Thymus (tissue), 11 donors: ENCODE measurements at regions not wholly inside any gene's neighbourhood (a gene's known extent, or its start where the extent isn't known, plus 50 kb on each side); places are given as distances from the start of the nearest gene placed in this dataset.

Experiments used
- DNase-seq, 9 donors: peaks; one replicate each; pipeline ENCODE4 v3.0.0-alpha.2; 2013; ENCODE audit warnings: low spot score in 9 of 9, low read depth in 6 of 9, missing footprints in 1 of 9
- H3K27ac ChIP-seq, 2 donors: one replicate each; pipeline ENCODE4 v1.5.1; 2013; ENCODE audit warnings: control low read depth in 1 of 2, low read depth in 1 of 2, low read length in 1 of 2, mild to moderate bottlenecking in 1 of 2, moderate library complexity in 1 of 2
- H3K27me3 ChIP-seq, 2 donors: one replicate each; pipeline ENCODE4 v1.5.1; 2013; ENCODE audit warnings: low read length in 1 of 2; ENCODE audit not compliant: control insufficient read depth in 2 of 2, insufficient read depth in 1 of 2
- H3K36me3 ChIP-seq, 2 donors: one replicate each; pipeline ENCODE4 v1.5.1; 2013; ENCODE audit warnings: low read length in 1 of 2, mild to moderate bottlenecking in 1 of 2, moderate library complexity in 1 of 2; ENCODE audit not compliant: control insufficient read depth in 2 of 2, insufficient read depth in 2 of 2
- H3K4me1 ChIP-seq, 2 donors: one replicate each; pipeline ENCODE4 v1.5.1; 2013; ENCODE audit warnings: low read length in 2 of 2; ENCODE audit not compliant: control insufficient read depth in 2 of 2, insufficient read depth in 2 of 2
- H3K4me3 ChIP-seq, 2 donors: one replicate each; pipeline ENCODE4 v1.5.1; 2013; ENCODE audit warnings: low read length in 2 of 2, control low read depth in 1 of 2, mild to moderate bottlenecking in 1 of 2
- H3K9me3 ChIP-seq, 2 donors: one replicate each; pipeline ENCODE4 v1.5.1; 2013; ENCODE audit warnings: low read length in 1 of 2, mild to moderate bottlenecking in 1 of 2; ENCODE audit not compliant: control insufficient read depth in 2 of 2, insufficient read depth in 1 of 2
- WGBS: extraction: QIAGEN DNeasy Blood & Tissue Kit; methylation state at CpG from one replicate; pipeline ENCODE4 v1.1.7; 2013; 5-methylcytosine and 5-hydroxymethylcytosine counted together
- donor health status: healthy.

- Histone ChIP-seq H3K4me3 (no peak overlapping the region), H3K27me3 (no peaks in the 10 kb centered on the region), H3K36me3 (no peaks in the 10 kb centered on the region), H3K4me1 (no peaks in the 10 kb centered on the region), H3K9me3 (no peaks in the 10 kb centered on the region), H3K27ac (no peak overlapping the region)
- DNase-seq, result no peak
- WGBS, result 86% methylated on average over 2 of the region's 2 CpGs
Observed at GRCh38 chr3:95354489-95354888, 1291.6 kb downstream of the NSUN3 start.

DNA sequence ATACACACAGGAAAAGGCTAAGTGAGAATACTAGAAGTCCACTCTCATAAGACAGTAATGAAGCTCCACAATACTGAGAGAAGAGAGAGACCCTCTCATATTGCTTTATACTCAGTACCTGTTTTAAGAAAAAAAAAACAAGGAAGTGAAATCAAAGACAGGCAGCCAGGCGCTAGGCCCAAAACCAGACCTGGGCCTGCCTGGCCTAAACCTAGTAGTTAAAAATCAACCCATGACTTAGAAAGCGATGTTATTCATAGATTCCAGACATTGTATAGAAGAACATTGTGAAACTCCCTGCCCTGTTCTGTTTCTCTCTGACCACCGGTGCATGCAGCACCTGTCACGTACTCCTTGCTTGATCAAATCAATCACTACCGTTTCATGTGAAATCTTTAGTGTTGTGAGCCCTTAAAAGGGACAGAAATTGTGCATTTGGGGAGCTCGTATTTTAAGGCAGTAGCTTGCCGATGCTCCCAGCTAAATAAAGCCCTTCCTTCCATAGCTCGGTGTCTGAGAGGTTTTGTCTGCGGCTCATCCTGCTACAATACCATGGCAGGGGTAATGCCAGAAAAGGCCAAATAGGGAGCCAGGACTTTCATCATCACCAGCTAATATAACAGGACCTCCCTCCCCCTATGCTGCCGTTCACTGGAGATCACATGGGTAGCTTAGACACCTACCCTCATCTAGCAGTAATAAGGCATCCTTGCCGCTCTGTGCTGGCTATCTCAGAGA lies 1294.1 kb downstream of the NSUN3 start:
- Histone ChIP-seq H3K4me3 (no peak overlapping the region), H3K4me1 (no peaks in the 10 kb centered on the region), H3K27me3 (no peaks in the 10 kb centered on the region), H3K36me3 (no peaks in the 10 kb centered on the region), H3K27ac (no peak overlapping the region), H3K9me3 (no peaks in the 10 kb centered on the region)
- WGBS, result 95% methylated on average over 11 of the region's 11 CpGs
- DNase-seq, result no peak

- Histone ChIP-seq H3K9me3 (peaks cover 0 to 8% of the 10 kb centered on the region in 2 donors), H3K27me3 (no peaks in the 10 kb centered on the region), H3K4me3 (no peak overlapping the region), H3K4me1 (no peaks in the 10 kb centered on the region), H3K27ac (no peak overlapping the region), H3K36me3 (no peaks in the 10 kb centered on the region)
- WGBS, result 83% methylated on average over 6 of the region's 6 CpGs
- no peak for DNase-seq
Observed at GRCh38 chr3:95387242-95388021, 1324.6 kb downstream of the NSUN3 start.

GRCh38 chr3:95389725-95390313 lies 1327.0 kb downstream of the NSUN3 start:
- no peaks in the 10 kb centered on the region for H3K4me1 ChIP-seq

DNA sequence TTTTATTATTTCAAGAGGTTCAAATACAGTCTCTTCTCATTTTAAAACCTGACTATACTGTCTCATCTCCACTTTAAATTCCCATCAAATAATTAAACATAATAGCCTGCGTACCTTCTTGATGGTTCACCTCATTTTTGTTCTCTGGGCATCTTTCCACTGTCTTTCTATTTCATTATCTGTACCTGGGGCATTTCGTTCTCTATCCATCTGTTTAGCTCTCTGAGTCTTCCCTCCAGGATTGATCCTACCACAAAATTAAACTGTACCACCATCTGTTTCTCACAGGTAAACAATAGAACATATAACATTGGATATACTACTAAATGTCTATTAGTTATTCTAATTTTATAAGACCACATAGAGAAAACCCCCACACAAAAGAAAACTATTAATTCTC lies 1331.4 kb downstream of the NSUN3 start:
- WGBS, result 86% methylated on average over 2 of the region's 2 CpGs
- no peak overlapping the region for H3K4me3 ChIP-seq
- no peaks in the 10 kb centered on the region for H3K9me3 ChIP-seq
- DNase-seq, result no peak
- H3K36me3 ChIP-seq, result no peaks in the 10 kb centered on the region
- H3K4me1 ChIP-seq, result no peaks in the 10 kb centered on the region
- no peak overlapping the region for H3K27ac ChIP-seq
- H3K27me3 ChIP-seq, result no peaks in the 10 kb centered on the region

More at GRCh38 chr3:95389725-95390313, 1327.0 kb downstream of the NSUN3 start:
- WGBS, result 89% methylated on average over 3 of the region's 3 CpGs
- H3K9me3 ChIP-seq, result peaks cover 0 to 8% of the 10 kb centered on the region in 2 donors
- no peaks in the 10 kb centered on the region for H3K27me3 ChIP-seq
- H3K27ac ChIP-seq, result no peak overlapping the region
- H3K36me3 ChIP-seq, result no peaks in the 10 kb centered on the region
- H3K4me3 ChIP-seq, result no peak overlapping the region
- no peak for DNase-seq

DNA sequence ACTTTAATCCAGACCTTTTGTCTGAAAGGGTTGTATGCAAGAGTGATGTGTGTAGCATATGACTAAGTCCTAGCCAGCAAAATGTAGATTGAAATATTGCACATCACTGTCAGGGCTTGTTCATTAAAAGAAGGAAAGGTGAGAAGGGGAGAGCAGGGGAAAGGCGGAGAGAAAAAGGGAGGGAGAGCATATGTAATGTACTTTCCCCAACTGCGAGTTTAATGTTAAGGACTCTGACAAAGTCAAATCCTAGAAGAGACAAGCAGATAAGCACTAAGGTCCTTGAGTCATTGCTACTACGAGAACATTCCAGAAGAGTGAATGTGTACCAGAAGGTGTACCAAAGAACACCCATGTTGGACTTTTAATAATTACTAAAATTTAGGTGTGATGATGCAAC lies 1336.7 kb downstream of the NSUN3 start:
- H3K36me3 ChIP-seq, result no peaks in the 10 kb centered on the region
- 91% methylated on average over 3 of the region's 3 CpGs for WGBS
- no peak overlapping the region for H3K4me3 ChIP-seq
- no peaks in the 10 kb centered on the region for H3K27me3 ChIP-seq
- H3K9me3 ChIP-seq, result no peaks in the 10 kb centered on the region
- H3K4me1 ChIP-seq, result no peaks in the 10 kb centered on the region
- H3K27ac ChIP-seq, result no peak overlapping the region
- DNase-seq, result no peak

DNA sequence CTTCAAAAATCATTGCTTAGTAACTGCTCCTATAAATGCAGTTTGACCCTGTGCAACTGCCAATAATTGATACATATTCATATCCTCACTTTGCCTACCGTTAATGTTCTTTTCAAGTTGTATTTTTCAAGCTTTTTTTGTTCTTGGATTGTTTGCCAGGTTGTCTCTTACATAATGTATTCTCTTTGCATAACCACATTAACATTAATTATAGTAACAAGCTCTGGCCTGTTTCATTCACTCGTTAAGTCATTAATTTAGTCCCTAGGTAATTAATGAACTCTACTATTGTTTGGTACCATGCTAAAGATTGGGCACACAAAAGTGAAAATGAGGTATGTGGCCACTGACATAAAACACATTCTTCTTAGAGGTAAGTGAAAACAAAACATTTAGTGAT lies 1338.8 kb downstream of the NSUN3 start:
- Histone ChIP-seq H3K36me3 (no peaks in the 10 kb centered on the region), H3K4me1 (no peaks in the 10 kb centered on the region), H3K27me3 (no peaks in the 10 kb centered on the region), H3K27ac (no peak overlapping the region), H3K9me3 (no peaks in the 10 kb centered on the region), H3K4me3 (no peak overlapping the region)
- DNase-seq, result no peak
- 93% methylated on average over 2 of the region's 2 CpGs for WGBS

GRCh38 chr3:95407709-95408463 lies 1345.0 kb downstream of the NSUN3 start:
- no peak overlapping the region for H3K27ac ChIP-seq
- 87% methylated on average over 4 of the region's 4 CpGs for WGBS
- no peaks in the 10 kb centered on the region for H3K9me3 ChIP-seq

More at GRCh38 chr3:95407709-95408463, 1345.0 kb downstream of the NSUN3 start:
- Histone ChIP-seq H3K4me3 (no peak overlapping the region), H3K36me3 (no peaks in the 10 kb centered on the region), H3K27me3 (no peaks in the 10 kb centered on the region), H3K4me1 (no peaks in the 10 kb centered on the region)
- no peak for DNase-seq
